ENCODE measurements at regions not wholly inside any gene's neighbourhood (a gene's known extent, or its start where the extent isn't known, plus 50 kb on each side); places are given as distances from the start of the nearest gene placed in this dataset.

DNA sequence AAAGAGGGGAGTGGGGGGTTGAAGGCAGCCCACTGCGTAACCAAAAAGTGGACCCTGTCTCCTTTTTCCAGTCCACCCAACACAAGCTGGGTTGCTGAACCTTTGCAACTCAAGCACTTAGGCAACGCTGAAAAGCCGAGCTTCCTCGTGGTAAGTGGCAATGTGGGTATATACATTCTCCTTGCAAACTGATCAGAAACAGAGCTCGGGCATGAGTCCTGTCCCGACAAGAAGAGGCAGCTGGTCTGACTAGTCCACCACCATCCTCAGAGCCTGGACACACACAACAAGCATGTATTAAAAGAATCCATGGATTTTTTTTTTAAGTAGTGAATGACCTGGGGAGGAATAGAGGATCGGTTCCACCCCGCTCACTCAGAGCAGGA, 240.6 kb upstream of the ZNF507 start:
- Histone ChIP-seq H2AFZ (ENCODE audit: low read length) (no peak overlapping the region), H3K9ac (ENCODE audit: low read length) (no peak overlapping the region), H4K20me1 (ENCODE audit: insufficient read depth, low read depth, low read length) (no peaks in the 10 kb centered on the region), H3K9me3 (ENCODE audit: low read length) (no peaks in the 10 kb centered on the region), H3K36me3 (ENCODE audit: insufficient read depth, low read length) (no peaks in the 10 kb centered on the region), H3K27ac (ENCODE audit: low read length) (no peak overlapping the region), H3K27me3 (ENCODE audit: low read length) (no peaks in the 10 kb centered on the region), H3K4me3 (ENCODE audit: low read length) (no peak overlapping the region), H3K79me2 (ENCODE audit: low read length) (no peaks in the 10 kb centered on the region), H3K9me2 (replicated peaks; ENCODE audit: insufficient read depth, low read length) (no peaks in the 10 kb centered on the region), H3K4me1 (ENCODE audit: low read length) (no peaks in the 10 kb centered on the region), H3K4me2 (ENCODE audit: low read depth, low read length, poor library complexity, severe bottlenecking) (no peak overlapping the region)
- DNase-seq = no peak

DNA sequence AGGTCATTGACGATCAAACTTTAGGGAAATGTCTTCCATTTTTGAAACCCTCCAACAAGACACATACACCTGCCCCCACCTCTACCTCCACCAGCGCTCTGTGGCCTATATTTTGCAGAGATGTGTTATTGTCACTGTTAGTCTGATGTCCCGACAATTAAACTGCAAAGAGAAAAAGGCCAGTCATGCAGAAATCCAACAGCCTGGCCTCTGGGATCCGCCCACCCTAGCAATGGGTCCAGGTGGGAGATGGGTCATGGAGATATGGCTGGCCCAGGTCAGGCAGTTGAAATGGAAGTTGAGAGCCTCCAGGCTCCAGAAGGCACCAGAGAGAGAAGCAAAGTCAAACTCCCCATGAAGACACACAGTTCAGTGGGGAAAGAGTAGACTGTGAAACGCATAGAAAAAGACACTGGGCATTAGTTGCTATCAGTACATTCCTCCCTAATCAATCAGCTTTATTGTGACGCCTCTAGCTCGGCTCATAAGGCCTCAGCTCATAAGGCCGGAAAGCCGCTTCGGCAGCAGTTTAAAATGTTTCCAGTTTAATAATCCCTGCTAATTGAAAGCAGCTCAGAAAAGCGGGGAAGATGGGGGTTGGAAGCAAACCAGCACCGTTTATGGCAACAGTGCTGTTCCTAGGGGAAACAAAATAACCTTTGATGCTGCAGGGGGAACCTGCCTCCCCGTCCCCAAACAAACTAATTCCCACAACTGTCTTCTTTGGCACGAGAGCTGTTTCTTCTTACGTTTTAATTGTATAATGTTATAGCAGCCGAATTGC, 239.7 kb upstream of the ZNF507 start:
- Histone ChIP-seq H3K27ac (ENCODE audit: low read length) (no peak overlapping the region), H3K9ac (ENCODE audit: low read length) (no peak overlapping the region), H3K36me3 (ENCODE audit: insufficient read depth, low read length) (no peaks in the 10 kb centered on the region), H3K27me3 (ENCODE audit: low read length) (no peaks in the 10 kb centered on the region), H3K9me2 (replicated peaks; ENCODE audit: insufficient read depth, low read length) (no peaks in the 10 kb centered on the region), H3K4me2 (ENCODE audit: low read depth, low read length, poor library complexity, severe bottlenecking) (no peak overlapping the region), H3K79me2 (ENCODE audit: low read length) (no peaks in the 10 kb centered on the region), H3K4me1 (ENCODE audit: low read length) (no peaks in the 10 kb centered on the region), H2AFZ (ENCODE audit: low read length) (no peak overlapping the region), H4K20me1 (ENCODE audit: insufficient read depth, low read depth, low read length) (no peaks in the 10 kb centered on the region), H3K4me3 (ENCODE audit: low read length) (no peak overlapping the region), H3K9me3 (ENCODE audit: low read length) (no peaks in the 10 kb centered on the region)
- no peak for DNase-seq

DNA sequence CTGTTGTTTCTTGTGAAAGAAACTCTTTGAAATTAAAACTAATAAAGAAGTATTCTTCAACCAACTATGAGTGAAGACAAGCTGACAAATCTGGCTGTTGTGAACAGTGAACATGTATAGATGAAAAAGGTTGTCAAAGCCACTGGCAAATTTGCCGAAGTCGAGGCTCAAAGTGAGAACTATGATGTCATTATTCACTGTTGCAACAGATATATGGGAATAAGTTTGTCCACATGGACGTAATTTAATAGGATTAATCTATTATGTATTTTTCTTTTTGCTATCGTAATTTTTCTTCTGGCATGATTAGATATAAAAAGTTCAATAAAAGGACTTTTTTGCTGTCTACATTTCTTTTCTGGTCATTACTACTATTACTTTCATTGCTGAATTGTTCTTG, 223.2 kb upstream of the ZNF507 start:
- Histone ChIP-seq H3K4me3 (ENCODE audit: low read length) (no peak overlapping the region), H3K36me3 (ENCODE audit: insufficient read depth, low read length) (no peaks in the 10 kb centered on the region), H3K9ac (ENCODE audit: low read length) (no peak overlapping the region), H3K4me2 (ENCODE audit: low read depth, low read length, poor library complexity, severe bottlenecking) (no peak overlapping the region), H3K79me2 (ENCODE audit: low read length) (no peaks in the 10 kb centered on the region), H3K4me1 (ENCODE audit: low read length) (no peaks in the 10 kb centered on the region), H2AFZ (ENCODE audit: low read length) (no peak overlapping the region), H3K27ac (ENCODE audit: low read length) (no peak overlapping the region), H3K9me3 (ENCODE audit: low read length) (no peaks in the 10 kb centered on the region), H3K27me3 (ENCODE audit: low read length) (no peaks in the 10 kb centered on the region), H3K9me2 (replicated peaks; ENCODE audit: insufficient read depth, low read length) (no peaks in the 10 kb centered on the region), H4K20me1 (ENCODE audit: insufficient read depth, low read depth, low read length) (no peaks in the 10 kb centered on the region)
- no peak for DNase-seq

DNA sequence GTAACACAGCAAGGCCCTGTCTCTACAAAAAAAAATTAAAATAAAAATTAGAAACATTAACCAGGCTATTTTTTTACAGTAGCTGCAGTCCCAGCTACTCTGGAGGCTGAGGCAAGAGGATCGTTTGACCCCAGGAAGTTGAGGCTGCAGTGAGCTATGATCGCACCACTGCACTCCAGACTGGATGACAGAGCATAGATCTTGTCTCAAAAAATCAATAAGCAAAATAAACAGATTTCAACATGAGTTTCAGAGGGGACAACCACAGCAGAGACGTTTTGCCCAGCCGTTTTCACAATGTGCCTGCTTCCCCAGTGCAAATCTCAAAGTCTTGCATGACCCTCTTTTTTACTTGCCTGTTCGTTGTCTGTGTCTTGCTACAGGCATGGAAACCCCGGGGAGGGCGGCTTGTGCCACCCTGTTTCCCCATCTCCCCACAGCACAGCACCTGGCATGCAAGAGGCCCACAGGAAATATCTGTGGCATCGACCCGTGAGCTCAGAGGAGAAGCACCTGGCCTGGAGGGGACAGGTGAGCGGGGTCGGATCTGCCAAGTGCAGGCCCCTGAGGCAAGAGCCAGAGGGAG, 222.0 kb upstream of the ZNF507 start:
- Histone ChIP-seq H3K36me3 (ENCODE audit: insufficient read depth, low read length) (no peaks in the 10 kb centered on the region), H3K27me3 (ENCODE audit: low read length) (no peaks in the 10 kb centered on the region), H3K4me2 (ENCODE audit: low read depth, low read length, poor library complexity, severe bottlenecking) (no peak overlapping the region), H2AFZ (ENCODE audit: low read length) (no peak overlapping the region), H3K79me2 (ENCODE audit: low read length) (no peaks in the 10 kb centered on the region), H3K4me3 (ENCODE audit: low read length) (no peak overlapping the region), H3K4me1 (ENCODE audit: low read length) (no peaks in the 10 kb centered on the region), H3K9me3 (ENCODE audit: low read length) (no peaks in the 10 kb centered on the region), H3K9me2 (replicated peaks; ENCODE audit: insufficient read depth, low read length) (no peaks in the 10 kb centered on the region), H3K9ac (ENCODE audit: low read length) (no peak overlapping the region), H3K27ac (ENCODE audit: low read length) (no peak overlapping the region), H4K20me1 (ENCODE audit: insufficient read depth, low read depth, low read length) (no peaks in the 10 kb centered on the region)
- DNase-seq = no peak

DNA sequence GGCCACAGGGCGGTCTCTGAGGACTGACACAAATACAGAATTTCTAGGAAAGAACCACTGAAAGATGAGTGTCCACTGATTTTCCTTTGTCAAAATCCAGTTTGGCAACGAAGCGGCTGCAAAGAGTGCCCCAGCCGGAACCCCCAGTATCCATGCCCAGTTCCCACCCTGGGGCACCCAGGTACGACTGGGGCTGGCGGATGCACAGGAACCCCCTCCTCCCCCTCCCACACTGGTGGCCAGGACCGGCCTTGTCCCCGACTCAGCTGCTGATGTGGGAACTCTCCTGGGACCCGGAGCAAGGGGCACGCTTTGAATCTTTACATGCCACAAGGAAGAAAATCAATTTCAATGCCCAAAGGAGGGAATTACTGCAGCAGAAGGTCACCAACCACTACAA, 220.8 kb upstream of the ZNF507 start:
- Histone ChIP-seq H3K27me3 (ENCODE audit: low read length) (no peaks in the 10 kb centered on the region), H2AFZ (ENCODE audit: low read length) (no peak overlapping the region), H3K9me2 (replicated peaks; ENCODE audit: insufficient read depth, low read length) (no peaks in the 10 kb centered on the region), H3K36me3 (ENCODE audit: insufficient read depth, low read length) (no peaks in the 10 kb centered on the region), H3K4me1 (ENCODE audit: low read length) (no peaks in the 10 kb centered on the region), H4K20me1 (ENCODE audit: insufficient read depth, low read depth, low read length) (no peaks in the 10 kb centered on the region), H3K79me2 (ENCODE audit: low read length) (no peaks in the 10 kb centered on the region), H3K4me2 (ENCODE audit: low read depth, low read length, poor library complexity, severe bottlenecking) (no peak overlapping the region), H3K9me3 (ENCODE audit: low read length) (no peaks in the 10 kb centered on the region), H3K27ac (ENCODE audit: low read length) (no peak overlapping the region), H3K9ac (ENCODE audit: low read length) (no peak overlapping the region), H3K4me3 (ENCODE audit: low read length) (no peak overlapping the region)
- no peak for DNase-seq

DNA sequence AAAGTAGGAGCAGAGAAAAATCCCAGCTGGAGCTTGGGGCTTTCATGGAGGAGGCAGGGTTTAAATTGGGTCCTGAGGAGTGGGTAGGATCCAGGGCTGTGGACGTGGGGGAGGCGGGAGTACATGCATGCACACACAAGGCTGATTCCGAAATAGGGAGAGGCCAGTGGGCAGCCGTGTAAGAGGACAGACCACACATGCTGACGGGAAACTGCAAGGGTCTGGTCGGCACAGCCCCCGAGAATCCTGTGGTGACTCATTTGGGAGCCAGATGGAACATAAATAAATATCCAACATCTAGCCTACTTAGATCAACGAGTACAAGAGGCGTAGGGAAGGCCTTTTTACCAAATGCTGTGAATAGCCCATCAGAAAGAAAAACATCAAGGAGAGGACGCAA, 216.3 kb upstream of the ZNF507 start:
- Histone ChIP-seq H3K27ac (ENCODE audit: low read length) (no peak overlapping the region), H4K20me1 (ENCODE audit: insufficient read depth, low read depth, low read length) (no peaks in the 10 kb centered on the region), H3K36me3 (ENCODE audit: insufficient read depth, low read length) (no peaks in the 10 kb centered on the region)

DNA sequence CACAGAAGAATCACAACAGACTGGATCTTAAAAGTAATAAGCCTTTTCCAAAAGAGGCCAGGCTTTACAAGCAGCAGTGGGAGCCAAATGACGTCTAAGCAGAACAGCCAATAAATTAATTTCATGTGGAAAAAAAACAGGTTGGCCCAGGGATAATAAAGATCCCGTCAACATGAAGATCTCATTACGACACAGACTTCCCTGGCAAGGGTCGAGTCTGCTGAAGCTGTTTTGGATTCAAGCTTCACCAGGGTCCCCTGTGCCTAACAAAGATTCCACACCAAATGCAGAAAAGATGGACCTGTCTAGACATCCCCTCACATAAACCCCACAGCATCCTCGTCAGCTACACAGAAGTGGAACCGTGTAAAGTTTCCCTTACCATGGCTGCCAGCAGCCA, 215.1 kb upstream of the ZNF507 start:
- H2AFZ ChIP-seq (ENCODE audit: low read length) = no peak overlapping the region
- no peaks in the 10 kb centered on the region for H3K9me2 ChIP-seq (replicated peaks; ENCODE audit: insufficient read depth, low read length)
- no peak overlapping the region for H3K4me3 ChIP-seq (ENCODE audit: low read length)
- H3K27ac ChIP-seq (ENCODE audit: low read length) = no peak overlapping the region
- no peaks in the 10 kb centered on the region for H3K79me2 ChIP-seq (ENCODE audit: low read length)
- no peaks in the 10 kb centered on the region for H3K4me1 ChIP-seq (ENCODE audit: low read length)
- no peaks in the 10 kb centered on the region for H3K9me3 ChIP-seq (ENCODE audit: low read length)
- no peaks in the 10 kb centered on the region for H3K36me3 ChIP-seq (ENCODE audit: insufficient read depth, low read length)
- DNase-seq = no peak
- H3K9ac ChIP-seq (ENCODE audit: low read length) = no peak overlapping the region
- H4K20me1 ChIP-seq (ENCODE audit: insufficient read depth, low read depth, low read length) = no peaks in the 10 kb centered on the region
- no peak overlapping the region for H3K4me2 ChIP-seq (ENCODE audit: low read depth, low read length, poor library complexity, severe bottlenecking)
- H3K27me3 ChIP-seq (ENCODE audit: low read length) = no peaks in the 10 kb centered on the region

More for the DNA sequence above, 216.3 kb upstream of the ZNF507 start:
- H3K9me2 ChIP-seq (replicated peaks; ENCODE audit: insufficient read depth, low read length) = no peaks in the 10 kb centered on the region
- H3K4me2 ChIP-seq (ENCODE audit: low read depth, low read length, poor library complexity, severe bottlenecking) = no peak overlapping the region
- H3K4me1 ChIP-seq (ENCODE audit: low read length) = no peaks in the 10 kb centered on the region
- H3K4me3 ChIP-seq (ENCODE audit: low read length) = no peak overlapping the region
- DNase-seq = no peak
- no peak overlapping the region for H2AFZ ChIP-seq (ENCODE audit: low read length)
- H3K27me3 ChIP-seq (ENCODE audit: low read length) = no peaks in the 10 kb centered on the region
- H3K9ac ChIP-seq (ENCODE audit: low read length) = no peak overlapping the region
- H3K79me2 ChIP-seq (ENCODE audit: low read length) = no peaks in the 10 kb centered on the region
- no peaks in the 10 kb centered on the region for H3K9me3 ChIP-seq (ENCODE audit: low read length)

DNA sequence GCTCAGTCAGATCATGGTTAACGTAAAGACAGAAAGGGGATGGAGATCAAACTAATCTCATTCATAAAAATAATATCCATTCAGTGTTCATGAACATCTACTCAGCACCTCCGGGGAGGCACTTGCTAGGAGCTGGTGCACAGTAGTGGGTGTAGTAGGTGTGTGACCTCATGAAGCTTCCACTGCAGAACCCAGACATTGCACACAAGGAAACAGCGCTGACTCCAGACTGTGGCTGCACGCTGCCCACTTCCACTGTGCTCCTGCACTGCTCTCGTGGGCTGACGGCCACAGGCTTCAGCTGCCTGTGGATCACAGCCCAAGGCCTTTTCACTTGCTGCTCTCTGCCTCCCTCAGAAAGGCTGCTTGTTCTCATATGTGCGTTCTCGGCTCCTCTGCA, 214.4 kb upstream of the ZNF507 start:
- Histone ChIP-seq H3K9me2 (replicated peaks; ENCODE audit: insufficient read depth, low read length) (no peaks in the 10 kb centered on the region), H3K4me1 (ENCODE audit: low read length) (no peaks in the 10 kb centered on the region), H2AFZ (ENCODE audit: low read length) (no peak overlapping the region), H3K9me3 (ENCODE audit: low read length) (no peaks in the 10 kb centered on the region), H3K27ac (ENCODE audit: low read length) (no peak overlapping the region), H3K36me3 (ENCODE audit: insufficient read depth, low read length) (no peaks in the 10 kb centered on the region), H3K27me3 (ENCODE audit: low read length) (no peaks in the 10 kb centered on the region), H3K79me2 (ENCODE audit: low read length) (no peaks in the 10 kb centered on the region), H3K4me3 (ENCODE audit: low read length) (no peak overlapping the region), H3K9ac (ENCODE audit: low read length) (no peak overlapping the region), H3K4me2 (ENCODE audit: low read depth, low read length, poor library complexity, severe bottlenecking) (no peak overlapping the region), H4K20me1 (ENCODE audit: insufficient read depth, low read depth, low read length) (no peaks in the 10 kb centered on the region)
- DNase-seq = no peak
